ENCODE measurements at regions not wholly inside any gene's neighbourhood (a gene's known extent, or its start where the extent isn't known, plus 50 kb on each side); places are given as distances from the start of the nearest gene placed in this dataset.

- Histone ChIP-seq H3K27me3 (no peaks in the 10 kb centered on the region), H3K36me3 (no peaks in the 10 kb centered on the region), H3K4me1 (no peaks in the 10 kb centered on the region), H3K9me3 (peaks cover 0 to 17% of the 10 kb centered on the region in 2 donors), H3K4me3 (no peak overlapping the region), H3K27ac (no peak overlapping the region)
- DNase-seq (ENCODE audit: low spot score in 2 of 2): no peak
- intact Hi-C loops (cut with DNase I; ENCODE audit: low total_unique reads): no loop called here
- TF ChIP-seq POLR2A (IDR thresholded peaks at IDR 0.05) (no peak), CTCF (IDR thresholded peaks at IDR 0.05) (no peak), POLR2AphosphoS5 (IDR thresholded peaks at IDR 0.05) (no peak)
Measured at GRCh38 chr11:15390857-15391256, 276.1 kb downstream of the INSC start.

GRCh38 chr11:15396778-15397177 is 282.1 kb downstream of the INSC start:
- Histone ChIP-seq H3K36me3 (no peaks in the 10 kb centered on the region), H3K9me3 (peaks cover 0 to 26% of the 10 kb centered on the region in 2 donors), H3K4me1 (no peaks in the 10 kb centered on the region), H3K4me3 (no peak overlapping the region), H3K27me3 (no peaks in the 10 kb centered on the region), H3K27ac (no peak overlapping the region)
- DNase-seq (ENCODE audit: low spot score in 2 of 2): no peak
- intact Hi-C loops (cut with DNase I; ENCODE audit: low total_unique reads): no loop called here
- TF ChIP-seq CTCF (IDR thresholded peaks at IDR 0.05): no peak
- TF ChIP-seq POLR2A (IDR thresholded peaks at IDR 0.05): no peak
- TF ChIP-seq POLR2AphosphoS5 (IDR thresholded peaks at IDR 0.05): no peak

- no peaks in the 10 kb centered on the region for H3K4me1 ChIP-seq
- no peak for TF ChIP-seq POLR2A (IDR thresholded peaks at IDR 0.05)
- no peak for TF ChIP-seq POLR2AphosphoS5 (IDR thresholded peaks at IDR 0.05)
- TF ChIP-seq CTCF (IDR thresholded peaks at IDR 0.05): no peak
- intact Hi-C loops (cut with DNase I; ENCODE audit: low total_unique reads): no loop called here
- H3K27ac ChIP-seq: no peak overlapping the region
- no peaks in the 10 kb centered on the region for H3K36me3 ChIP-seq
- H3K4me3 ChIP-seq: no peak overlapping the region
- DNase-seq (ENCODE audit: low spot score in 2 of 2): no peak
- no peaks in the 10 kb centered on the region for H3K27me3 ChIP-seq
- peaks cover 3 to 9% of the 10 kb centered on the region in 2 donors for H3K9me3 ChIP-seq
Measured at GRCh38 chr11:15406851-15407351, 292.2 kb downstream of the INSC start.

GRCh38 chr11:15412054-15412453 is 297.3 kb downstream of the INSC start:
- TF ChIP-seq POLR2AphosphoS5 (IDR thresholded peaks at IDR 0.05) (no peak), POLR2A (IDR thresholded peaks at IDR 0.05) (no peak), CTCF (IDR thresholded peaks at IDR 0.05) (no peak)
- intact Hi-C loops (cut with DNase I; ENCODE audit: low total_unique reads): no loop called here
- no peaks in the 10 kb centered on the region for H3K27me3 ChIP-seq
- no peaks in the 10 kb centered on the region for H3K9me3 ChIP-seq
- no peak overlapping the region for H3K4me3 ChIP-seq
- H3K36me3 ChIP-seq: no peaks in the 10 kb centered on the region
- H3K4me1 ChIP-seq: no peaks in the 10 kb centered on the region
- no peak for DNase-seq (ENCODE audit: low spot score in 2 of 2)
- no peak overlapping the region for H3K27ac ChIP-seq

- Histone ChIP-seq H3K4me1 (no peaks in the 10 kb centered on the region), H3K36me3 (no peaks in the 10 kb centered on the region), H3K9me3 (no peaks in the 10 kb centered on the region), H3K27ac (no peak overlapping the region), H3K27me3 (no peaks in the 10 kb centered on the region), H3K4me3 (no peak overlapping the region)
- no peak for TF ChIP-seq POLR2A (IDR thresholded peaks at IDR 0.05)
- no peak for TF ChIP-seq CTCF (IDR thresholded peaks at IDR 0.05)
- TF ChIP-seq POLR2AphosphoS5 (IDR thresholded peaks at IDR 0.05): no peak
- intact Hi-C loops (cut with DNase I; ENCODE audit: low total_unique reads): no loop called here
- DNase-seq (ENCODE audit: low spot score in 2 of 2): no peak
Measured at GRCh38 chr11:15418921-15419320, 304.2 kb downstream of the INSC start.

Measured in breast epithelium (tissue), 4 donors.